ENCODE measurements at regions not wholly inside any gene's neighbourhood (a gene's known extent, or its start where the extent isn't known, plus 50 kb on each side); places are given as distances from the start of the nearest gene placed in this dataset.

DNA sequence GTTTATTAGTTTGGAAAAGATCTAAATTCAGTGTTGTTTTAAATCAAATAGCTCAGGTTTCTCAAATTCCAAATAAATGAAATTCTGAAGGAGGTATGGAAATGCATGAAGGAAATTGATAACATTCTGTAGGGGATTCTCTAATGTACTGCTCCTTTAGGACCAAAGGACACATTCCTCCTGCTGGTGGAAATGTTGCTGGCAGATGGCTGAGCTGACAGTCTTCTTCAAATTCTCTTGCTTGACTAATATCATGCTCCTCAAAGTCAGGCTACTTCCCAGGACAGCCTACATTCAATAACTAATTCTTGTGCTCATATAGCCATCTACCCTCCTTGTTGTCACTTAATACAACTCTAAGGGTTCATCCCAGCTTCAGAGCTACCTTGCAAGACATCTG is 1118.5 kb downstream of the PCDH9 start:
- no peak overlapping the region for H3K4me3 ChIP-seq (ENCODE audit: low read length)
- TF ChIP-seq, protein P1, sequence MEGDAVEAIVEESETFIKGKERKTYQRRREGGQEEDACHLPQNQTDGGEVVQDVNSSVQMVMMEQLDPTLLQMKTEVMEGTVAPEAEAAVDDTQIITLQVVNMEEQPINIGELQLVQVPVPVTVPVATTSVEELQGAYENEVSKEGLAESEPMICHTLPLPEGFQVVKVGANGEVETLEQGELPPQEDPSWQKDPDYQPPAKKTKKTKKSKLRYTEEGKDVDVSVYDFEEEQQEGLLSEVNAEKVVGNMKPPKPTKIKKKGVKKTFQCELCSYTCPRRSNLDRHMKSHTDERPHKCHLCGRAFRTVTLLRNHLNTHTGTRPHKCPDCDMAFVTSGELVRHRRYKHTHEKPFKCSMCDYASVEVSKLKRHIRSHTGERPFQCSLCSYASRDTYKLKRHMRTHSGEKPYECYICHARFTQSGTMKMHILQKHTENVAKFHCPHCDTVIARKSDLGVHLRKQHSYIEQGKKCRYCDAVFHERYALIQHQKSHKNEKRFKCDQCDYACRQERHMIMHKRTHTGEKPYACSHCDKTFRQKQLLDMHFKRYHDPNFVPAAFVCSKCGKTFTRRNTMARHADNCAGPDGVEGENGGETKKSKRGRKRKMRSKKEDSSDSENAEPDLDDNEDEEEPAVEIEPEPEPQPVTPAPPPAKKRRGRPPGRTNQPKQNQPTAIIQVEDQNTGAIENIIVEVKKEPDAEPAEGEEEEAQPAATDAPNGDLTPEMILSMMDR (IDR thresholded peaks at IDR 0.05; ENCODE audit: insufficient read depth, low read depth, low read length, missing control alignments) = no peak
- DNase-seq (ENCODE audit: low read depth) = no peak

DNA sequence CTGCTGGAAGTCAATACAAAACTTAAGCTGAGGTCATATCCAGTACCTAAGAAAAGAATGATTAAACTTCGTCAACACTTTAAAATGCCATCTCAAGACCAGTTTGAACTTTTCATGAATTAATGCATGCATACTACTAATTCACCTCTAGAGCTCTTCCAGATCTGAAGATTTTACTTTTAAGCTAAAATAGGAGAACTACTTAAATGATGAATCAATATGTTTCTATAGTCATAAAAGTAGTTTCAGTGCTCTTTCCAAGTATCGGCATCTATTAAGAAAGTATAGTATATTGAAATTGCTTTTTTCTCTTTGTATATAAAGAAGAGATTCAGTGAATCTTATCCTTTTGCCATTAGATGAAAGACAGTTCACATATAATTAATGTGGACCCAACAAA is 1123.9 kb downstream of the PCDH9 start:
- H3K4me3 ChIP-seq (ENCODE audit: low read length) = no peak overlapping the region
- TF ChIP-seq, protein P1 (IDR thresholded peaks at IDR 0.05; ENCODE audit: insufficient read depth, low read depth, low read length, missing control alignments) = no peak
- no peak for DNase-seq (ENCODE audit: low read depth)

DNA sequence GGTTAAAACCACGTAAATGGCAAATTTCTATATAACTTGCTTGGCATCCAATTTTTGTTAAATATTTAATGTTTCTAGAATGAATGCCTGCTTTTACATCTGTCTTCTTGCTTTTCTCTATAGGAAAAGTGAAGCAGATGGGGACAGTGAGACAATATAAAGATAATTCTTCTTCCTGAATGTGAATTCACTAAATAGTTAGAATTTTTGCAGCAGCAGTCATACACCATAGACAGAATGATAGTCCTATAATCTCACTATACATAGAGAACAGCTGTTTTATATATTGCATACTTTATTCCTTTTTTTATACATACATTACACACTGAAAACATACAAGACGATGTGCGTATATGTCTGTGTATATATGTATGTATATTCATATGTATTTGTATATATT is 1127.3 kb downstream of the PCDH9 start:
- no peak for DNase-seq (ENCODE audit: low read depth)
- H3K4me3 ChIP-seq (ENCODE audit: low read length) = no peak overlapping the region
- TF ChIP-seq, protein P1 (IDR thresholded peaks at IDR 0.05; ENCODE audit: insufficient read depth, low read depth, low read length, missing control alignments) = no peak

DNA sequence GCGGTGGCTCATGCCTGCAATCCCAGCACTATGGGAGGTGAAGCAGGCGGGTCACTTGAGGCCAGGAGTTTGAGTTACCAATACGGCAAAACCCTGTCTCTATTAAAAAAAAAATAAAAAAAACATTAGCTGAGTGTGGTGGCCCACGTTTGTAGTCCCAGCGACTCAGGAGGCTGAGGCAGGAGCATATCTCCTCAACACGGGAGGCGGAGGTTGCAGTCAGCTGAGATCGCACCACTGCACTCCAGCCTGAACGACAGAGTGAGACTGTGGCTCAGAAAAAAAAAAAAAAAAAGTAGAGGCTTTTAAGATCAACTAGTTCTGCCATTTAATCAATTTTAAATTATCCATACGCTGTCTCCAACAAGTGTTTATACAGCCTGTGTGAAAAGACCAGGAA is 1130.3 kb downstream of the PCDH9 start:
- TF ChIP-seq, protein P1 (IDR thresholded peaks at IDR 0.05; ENCODE audit: insufficient read depth, low read depth, low read length, missing control alignments) = no peak
- no peak overlapping the region for H3K4me3 ChIP-seq (ENCODE audit: low read length)
- no peak for DNase-seq (ENCODE audit: low read depth)

DNA sequence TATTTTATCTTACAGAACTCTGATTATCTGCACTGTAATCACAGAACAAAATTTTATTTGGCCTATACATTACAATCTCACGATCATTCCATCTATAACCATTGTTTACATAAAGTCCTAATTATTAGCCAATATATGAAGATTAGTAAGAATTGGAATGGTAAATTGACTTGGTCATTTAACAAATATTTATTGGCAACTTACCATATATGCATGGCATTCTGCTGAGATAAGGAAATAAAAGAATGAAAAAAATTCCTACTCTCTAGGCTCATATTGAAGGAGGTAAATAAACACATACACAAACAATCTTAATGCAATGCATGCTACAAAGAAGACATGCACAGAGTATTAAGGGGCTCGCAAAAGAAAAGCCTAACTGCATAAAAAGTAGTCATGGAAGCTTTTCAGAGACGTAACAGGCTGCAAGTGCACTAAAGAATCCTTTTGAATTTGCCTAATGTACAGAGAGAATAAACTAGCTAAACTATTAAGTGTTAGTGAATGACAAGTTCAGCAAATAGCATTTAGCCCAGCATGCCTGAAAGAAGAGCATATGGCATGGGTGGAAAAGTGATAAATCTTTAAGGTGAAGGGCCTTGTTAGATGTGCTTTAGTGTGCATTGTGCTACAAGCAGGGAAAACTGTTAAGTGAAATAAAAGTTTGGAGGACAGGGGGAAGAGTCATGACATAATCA is 1131.1 kb downstream of the PCDH9 start:
- TF ChIP-seq, protein P1 (IDR thresholded peaks at IDR 0.05; ENCODE audit: insufficient read depth, low read depth, low read length, missing control alignments) = no peak
- no peak for DNase-seq (ENCODE audit: low read depth)
- no peak overlapping the region for H3K4me3 ChIP-seq (ENCODE audit: low read length)

DNA sequence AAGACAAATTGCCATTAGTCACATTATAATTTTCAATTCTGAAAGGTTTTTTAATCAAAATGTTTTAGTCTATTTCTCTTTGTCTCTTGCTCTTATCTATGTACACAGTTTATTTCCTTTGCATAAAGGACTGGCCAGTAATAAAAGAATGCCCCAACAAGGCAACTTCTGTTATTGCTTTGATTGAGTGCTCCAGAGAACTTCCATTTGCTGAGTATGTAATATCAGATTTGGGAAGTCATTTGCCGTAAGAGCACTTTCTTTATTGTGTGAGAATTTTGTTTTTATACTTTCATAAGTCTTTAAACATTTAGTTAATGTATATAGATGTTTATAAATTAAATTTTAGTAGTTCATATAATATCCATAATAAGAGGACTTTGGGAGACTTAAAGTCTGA is 1140.4 kb downstream of the PCDH9 start:
- no peak overlapping the region for H3K4me3 ChIP-seq (ENCODE audit: low read length)
- no peak for DNase-seq (ENCODE audit: low read depth)
- TF ChIP-seq, protein P1 (IDR thresholded peaks at IDR 0.05; ENCODE audit: insufficient read depth, low read depth, low read length, missing control alignments) = no peak

DNA sequence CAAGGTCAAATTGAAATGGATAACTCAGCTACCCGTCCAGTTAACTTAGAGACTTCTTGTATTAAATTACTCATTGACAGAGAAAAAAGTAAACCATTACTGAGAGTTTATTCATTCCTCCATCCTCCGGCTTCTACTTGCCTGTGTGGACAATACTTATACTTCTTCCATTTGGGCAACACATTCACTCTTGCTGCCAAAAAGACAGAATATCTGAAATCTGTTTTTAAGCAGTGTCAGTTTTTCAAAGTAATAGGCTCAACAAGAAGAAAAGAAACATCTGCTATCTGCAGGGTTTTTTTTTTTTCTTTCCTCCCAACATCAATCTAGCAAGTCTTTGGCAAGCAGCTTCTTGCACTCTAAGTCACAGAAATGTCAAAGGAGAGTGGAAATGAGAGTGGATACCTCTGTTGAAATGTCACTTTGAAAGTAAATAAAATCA is 1142.8 kb downstream of the PCDH9 start:
- no peak overlapping the region for H3K4me3 ChIP-seq (ENCODE audit: low read length)
- DNase-seq (ENCODE audit: low read depth) = no peak
- TF ChIP-seq, protein P1 (IDR thresholded peaks at IDR 0.05; ENCODE audit: insufficient read depth, low read depth, low read length, missing control alignments) = no peak

All from epithelial cell of esophagus (primary cell).